HG03439 (cell line): ENCODE measurements at regions not wholly inside any gene's neighbourhood (a gene's known extent, or its start where the extent isn't known, plus 50 kb on each side); places are given as distances from the start of the nearest gene placed in this dataset.
A peak's percentile ranks its signal among the peaks of the same experiment; 100 is the strongest.

Source experiments
- ATAC-seq: cut with Tn5 transposase; IDR thresholded peaks from one replicate; pipeline ENCODE4 v1.9.1; 2021; ENCODE audit warnings: mild to moderate bottlenecking, moderate library complexity; ENCODE audit not compliant: unreplicated experiment

- ATAC-seq, result no peak
These were observed 657.1 kb upstream of the BRINP3 start for GRCh38 chr1:191134796-191135195.

DNA sequence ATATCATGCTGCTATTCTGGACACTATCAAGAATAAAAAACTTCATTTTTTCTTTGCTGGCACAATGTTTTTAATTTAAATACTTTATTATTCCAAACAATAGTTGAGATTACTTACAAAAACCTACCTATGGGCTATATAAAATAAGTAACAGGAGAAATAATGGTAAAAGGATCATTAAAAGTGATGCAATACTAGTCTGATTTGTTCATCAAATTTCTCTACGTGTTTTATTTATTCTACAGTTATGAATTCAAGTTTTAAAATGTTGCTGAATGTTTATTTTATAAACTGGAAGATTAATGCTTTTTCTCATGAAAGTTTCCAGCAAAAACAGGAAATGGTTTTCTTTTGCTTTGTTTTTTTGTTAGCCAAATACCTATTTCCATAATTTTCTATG, 662.4 kb upstream of the BRINP3 start:
- ATAC-seq, result no peak

DNA sequence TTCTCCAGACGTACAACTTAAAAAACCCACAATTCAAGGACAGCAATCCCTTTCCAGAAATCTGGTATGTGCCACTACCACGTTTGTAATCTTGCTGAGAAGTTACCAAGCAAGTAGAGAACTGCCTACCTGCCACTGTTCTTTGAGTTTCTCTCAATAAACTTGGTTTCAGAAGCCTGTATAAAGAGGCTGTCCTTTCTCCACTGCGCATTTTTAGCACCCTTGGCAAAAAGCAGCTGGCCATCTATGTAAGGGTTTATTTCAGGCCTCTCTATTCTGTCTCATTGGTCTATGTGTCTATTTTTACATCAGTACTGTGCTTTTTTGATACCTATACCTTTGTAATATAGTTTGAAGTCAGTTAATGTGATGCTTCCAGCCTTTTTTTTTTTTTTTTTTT, 665.1 kb upstream of the BRINP3 start:
- ATAC-seq, result no peak

DNA sequence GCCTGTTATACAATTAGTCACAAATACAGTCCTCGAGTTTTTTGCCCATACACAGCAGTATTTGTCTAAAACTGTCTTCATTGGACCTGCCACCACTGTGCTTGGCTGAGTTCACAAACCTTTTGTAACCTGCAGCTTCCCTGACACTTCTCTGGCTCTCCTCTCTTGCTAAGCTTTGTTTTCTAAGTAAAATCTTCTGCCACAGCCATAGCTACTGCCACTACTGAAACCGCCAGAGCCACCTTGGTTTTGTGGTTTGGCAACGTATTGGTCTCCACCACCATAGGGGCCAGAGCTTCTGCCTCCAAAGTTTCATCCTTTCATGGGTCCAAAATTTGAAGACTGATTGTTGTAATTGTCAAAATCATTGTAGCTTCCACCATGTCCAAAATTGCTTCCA, 668.2 kb upstream of the BRINP3 start:
- ATAC-seq, result no peak

- ATAC-seq, result no peak
These were observed 673.7 kb upstream of the BRINP3 start for GRCh38 chr1:191151321-191151807.

DNA sequence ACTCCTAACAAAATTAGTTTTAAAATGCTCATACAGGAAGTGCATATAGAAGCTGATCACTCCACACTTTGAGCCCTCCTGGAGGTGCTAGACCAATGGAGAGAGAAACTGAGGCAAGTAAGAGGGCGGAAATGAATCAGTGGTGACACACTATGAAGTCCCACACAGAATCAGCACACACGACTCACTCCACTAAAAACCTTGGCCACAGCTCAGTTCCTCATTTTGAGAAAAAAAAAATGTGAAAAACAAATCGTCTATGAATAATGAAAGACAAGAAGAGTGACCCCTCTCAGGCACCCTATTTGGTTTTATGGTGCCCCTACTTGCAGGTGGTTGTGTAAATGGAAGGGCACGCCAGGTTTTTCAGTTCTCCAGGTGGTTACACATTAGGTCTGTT, 675.1 kb upstream of the BRINP3 start:
- no peak for ATAC-seq

DNA sequence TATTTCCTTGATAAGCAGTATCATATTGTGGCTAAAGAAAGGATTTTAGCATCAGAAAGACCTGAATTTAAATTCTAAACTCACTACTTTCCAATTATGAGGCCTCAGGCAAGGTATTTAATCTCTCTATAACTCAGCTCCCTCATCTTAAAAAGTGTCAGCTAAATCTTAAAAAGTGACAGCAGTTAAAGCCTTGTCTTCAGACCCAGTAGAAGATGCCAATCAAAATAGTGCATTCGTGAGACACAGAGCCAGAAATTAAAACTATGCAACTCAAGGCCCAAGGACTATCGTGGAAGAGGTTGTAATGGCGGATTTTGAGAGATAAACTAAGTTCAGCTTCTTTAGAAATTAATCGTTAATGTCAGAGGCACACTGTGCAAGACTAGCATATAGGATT, 677.5 kb upstream of the BRINP3 start:
- ATAC-seq, result no peak

DNA sequence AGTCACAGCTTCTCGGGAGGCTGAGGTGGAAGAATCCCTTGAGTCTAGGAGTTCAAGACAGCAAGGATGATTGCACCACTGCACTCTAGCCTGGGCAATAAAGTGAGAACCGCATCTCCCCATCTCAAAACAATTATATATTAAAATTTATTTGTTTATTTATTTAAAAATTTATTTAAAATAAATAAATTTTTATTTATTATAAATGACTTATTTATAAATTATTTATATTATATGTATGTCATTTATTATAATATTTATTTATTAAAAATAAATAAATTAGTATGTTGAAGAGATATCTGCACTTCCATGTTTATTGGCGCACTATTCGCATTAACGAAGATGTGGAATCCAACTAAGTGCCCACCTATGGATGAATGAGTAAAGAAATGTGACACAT, 683.2 kb upstream of the BRINP3 start:
- ATAC-seq, result no peak

DNA sequence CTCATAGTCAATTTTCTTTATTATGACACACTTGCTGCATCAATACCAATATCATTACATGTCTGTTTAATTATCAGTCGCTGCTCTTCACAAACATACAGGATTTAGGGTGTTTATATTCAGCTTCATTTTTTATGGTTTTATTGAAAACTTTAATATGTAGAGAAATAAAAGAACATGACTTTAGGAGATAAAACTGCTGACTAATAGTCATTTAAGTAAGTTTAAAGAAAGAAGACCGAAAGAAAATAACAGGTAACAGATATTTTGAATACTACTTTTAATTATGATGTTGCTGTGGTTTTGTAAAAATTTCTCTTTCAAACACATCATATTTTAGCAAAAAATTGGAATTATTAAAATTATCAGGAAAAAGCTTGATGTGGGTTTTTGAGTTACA, 685.1 kb upstream of the BRINP3 start:
- ATAC-seq, result no peak

GRCh38 chr1:191163621-191164020, 686.0 kb upstream of the BRINP3 start:
- no peak for ATAC-seq

- peak; percentile 100 for ATAC-seq
These were observed 696.6 kb upstream of the BRINP3 start for GRCh38 chr1:191174298-191174697.

DNA sequence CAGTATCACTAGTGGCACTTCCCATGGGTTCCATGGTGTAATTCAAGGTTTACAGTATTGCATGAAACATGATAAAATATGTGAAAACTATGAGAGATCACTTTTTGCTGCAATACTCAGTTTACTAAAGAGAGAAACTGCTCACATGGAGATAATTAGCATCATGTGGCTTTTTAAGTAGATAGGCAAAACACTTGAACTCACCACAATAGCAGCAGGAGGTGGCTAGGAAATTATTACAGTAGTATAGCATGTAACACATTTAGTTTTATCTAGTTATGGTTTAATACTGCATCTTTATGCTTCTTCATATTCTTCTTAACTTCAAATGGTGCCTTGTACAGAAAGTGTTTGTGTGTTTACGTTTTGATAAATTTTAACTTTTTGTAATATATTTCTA, 698.5 kb upstream of the BRINP3 start:
- no peak for ATAC-seq

DNA sequence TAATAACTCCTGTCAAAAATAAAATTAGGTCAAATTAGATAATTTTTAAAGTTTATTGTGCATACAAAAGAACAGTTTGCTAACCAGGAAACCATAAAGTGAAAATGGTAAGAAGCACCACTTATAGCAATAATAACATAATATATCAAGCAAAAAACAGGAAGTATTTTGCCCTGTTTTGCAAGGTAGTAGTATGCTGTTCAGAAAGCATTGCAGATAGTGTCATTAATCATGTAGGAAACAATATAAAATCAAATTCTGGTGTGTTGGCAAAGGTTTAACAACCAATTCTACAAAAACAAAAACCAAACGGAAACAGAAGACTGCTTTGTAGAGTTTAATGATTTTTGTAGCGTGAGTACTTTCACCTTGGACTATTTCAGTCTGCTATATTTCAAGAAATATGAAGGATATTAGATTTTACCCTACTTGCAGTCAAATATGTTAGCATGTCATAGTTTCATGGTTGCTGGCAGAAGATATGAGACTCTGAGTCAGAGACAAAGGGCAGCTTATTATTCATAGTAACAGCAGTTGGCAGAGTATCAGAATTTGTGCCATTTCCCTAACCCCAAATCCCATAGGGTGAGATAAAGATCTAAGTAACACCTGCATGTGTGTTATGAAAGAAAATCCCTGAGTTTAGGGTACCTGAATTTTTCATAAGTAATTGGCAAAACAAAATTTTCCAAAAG, 729.0 kb upstream of the BRINP3 start:
- no peak for ATAC-seq

GRCh38 chr1:191222206-191222605, 744.5 kb upstream of the BRINP3 start:
- ATAC-seq, result no peak

GRCh38 chr1:191240925-191241324, 763.3 kb upstream of the BRINP3 start:
- no peak for ATAC-seq

DNA sequence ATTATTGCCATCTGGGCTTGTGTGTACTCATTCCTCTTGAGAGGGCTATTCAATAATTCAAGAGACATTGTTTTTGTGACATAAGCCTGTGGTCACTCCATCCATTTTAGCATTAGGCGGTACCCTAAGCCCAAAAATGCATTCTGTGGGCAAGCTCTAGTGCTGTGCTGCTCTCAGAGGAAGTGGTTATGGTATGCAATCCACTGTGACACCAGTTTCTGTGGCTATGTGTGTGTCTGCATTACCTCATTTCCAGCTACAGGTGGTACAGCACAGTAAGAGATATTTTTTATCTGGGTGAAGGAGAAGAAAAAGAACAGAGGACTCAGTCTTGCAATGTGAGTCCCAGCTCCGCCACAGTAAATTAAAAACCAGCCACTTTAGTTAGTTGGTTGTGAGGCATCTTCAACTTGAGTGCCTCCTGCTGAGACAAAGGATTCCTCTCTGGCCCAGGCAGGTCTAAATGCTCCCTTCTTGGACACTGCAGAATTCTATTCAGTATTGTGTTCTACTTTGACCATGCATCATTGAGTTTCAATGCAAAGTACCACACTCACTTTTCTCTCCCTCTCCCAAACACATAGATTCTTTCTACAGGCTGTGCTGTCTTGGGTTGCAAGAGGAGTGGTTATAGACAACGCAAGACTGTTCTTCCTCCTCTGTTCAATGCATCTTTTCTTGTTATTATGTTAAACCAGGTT, 777.8 kb upstream of the BRINP3 start:
- no peak for ATAC-seq

- no peak for ATAC-seq
These were observed 779.3 kb upstream of the BRINP3 start for GRCh38 chr1:191256917-191257316.

GRCh38 chr1:191260056-191260455, 782.4 kb upstream of the BRINP3 start:
- ATAC-seq, result no peak

GRCh38 chr1:191261111-191261510, 783.4 kb upstream of the BRINP3 start:
- no peak for ATAC-seq

GRCh38 chr1:191279266-191279800, 801.7 kb upstream of the BRINP3 start:
- ATAC-seq, result no peak

GRCh38 chr1:191284175-191284574, 806.5 kb upstream of the BRINP3 start:
- no peak for ATAC-seq

- no peak for ATAC-seq
These were observed 812.8 kb upstream of the BRINP3 start for GRCh38 chr1:191290441-191290840.
